Epithelial cell of proximal tubule (primary cell): ENCODE measurements at regions not wholly inside any gene's neighbourhood (a gene's known extent, or its start where the extent isn't known, plus 50 kb on each side); places are given as distances from the start of the nearest gene placed in this dataset.

Experiments used
- DNase-seq: peaks from one replicate; pipeline ENCODE4 v3.0.0-alpha.2; 2011; ENCODE audit warnings: low read depth
- H3K4me3 ChIP-seq: 2 replicates; pipeline ENCODE4 v1.5.1; 2011; ENCODE audit warnings: low read depth, mild to moderate bottlenecking, low read length
- TF ChIP-seq, protein P1 (sequence below): conservative IDR thresholded peaks from 2 replicates; pipeline ENCODE4 v1.5.1; 2012; ENCODE audit warnings: low read depth, mild to moderate bottlenecking, low read length

DNA sequence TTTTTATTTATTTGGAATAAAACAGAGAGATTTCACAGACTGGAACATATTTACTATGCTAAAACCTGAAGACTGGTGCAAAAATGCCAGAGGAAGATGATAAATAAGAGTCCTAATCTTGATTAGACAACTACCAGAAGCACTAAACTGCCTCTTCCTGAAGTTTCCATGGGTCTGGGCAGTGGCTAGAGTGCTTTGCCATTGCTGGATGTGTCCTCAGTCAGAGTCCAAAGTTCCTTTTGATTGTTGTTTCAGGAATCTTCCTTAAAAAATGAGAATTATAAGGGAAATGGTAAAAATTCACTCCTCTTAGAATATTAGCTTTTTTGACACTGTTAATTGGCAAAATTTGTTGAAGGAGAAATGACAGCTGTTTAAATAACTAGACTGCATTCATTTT, 86.3 kb upstream of the AHR start:
- DNase-seq, result no peak
- TF ChIP-seq, protein P1, sequence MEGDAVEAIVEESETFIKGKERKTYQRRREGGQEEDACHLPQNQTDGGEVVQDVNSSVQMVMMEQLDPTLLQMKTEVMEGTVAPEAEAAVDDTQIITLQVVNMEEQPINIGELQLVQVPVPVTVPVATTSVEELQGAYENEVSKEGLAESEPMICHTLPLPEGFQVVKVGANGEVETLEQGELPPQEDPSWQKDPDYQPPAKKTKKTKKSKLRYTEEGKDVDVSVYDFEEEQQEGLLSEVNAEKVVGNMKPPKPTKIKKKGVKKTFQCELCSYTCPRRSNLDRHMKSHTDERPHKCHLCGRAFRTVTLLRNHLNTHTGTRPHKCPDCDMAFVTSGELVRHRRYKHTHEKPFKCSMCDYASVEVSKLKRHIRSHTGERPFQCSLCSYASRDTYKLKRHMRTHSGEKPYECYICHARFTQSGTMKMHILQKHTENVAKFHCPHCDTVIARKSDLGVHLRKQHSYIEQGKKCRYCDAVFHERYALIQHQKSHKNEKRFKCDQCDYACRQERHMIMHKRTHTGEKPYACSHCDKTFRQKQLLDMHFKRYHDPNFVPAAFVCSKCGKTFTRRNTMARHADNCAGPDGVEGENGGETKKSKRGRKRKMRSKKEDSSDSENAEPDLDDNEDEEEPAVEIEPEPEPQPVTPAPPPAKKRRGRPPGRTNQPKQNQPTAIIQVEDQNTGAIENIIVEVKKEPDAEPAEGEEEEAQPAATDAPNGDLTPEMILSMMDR, result no peak
- H3K4me3 ChIP-seq, result no peak overlapping the region

DNA sequence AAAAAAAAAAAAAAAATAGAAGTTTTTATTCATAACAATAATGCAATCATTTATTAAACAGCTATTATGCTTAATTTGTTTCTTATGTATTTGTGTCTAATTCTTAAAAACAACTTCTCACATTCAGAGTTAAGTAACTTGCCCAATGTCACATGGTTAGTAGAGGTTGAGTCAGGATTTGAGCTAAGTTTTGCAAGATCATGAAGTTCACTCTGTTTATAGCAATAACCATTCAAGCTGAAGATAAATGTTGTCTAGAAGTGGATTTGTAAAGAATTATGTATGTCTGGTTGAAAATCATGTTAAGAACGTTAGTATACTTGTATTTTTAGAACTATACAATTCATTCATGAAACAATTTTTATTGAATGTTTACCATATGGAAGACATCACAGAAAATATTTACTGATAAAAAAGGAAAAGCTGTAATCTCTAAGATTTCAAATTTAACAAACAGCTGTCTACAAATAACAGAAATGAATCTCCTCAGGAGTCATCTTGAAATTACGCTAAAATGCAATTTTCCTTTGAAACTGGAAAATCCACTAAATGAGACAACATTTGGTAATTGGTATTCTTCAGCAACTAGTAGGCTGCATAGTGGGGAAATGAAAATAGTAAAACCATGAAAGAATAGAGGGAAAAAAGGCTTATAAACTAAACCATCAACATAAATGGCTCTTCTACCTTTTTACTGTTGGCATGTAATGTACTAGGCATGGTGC, 70.5 kb upstream of the AHR start:
- no peak overlapping the region for H3K4me3 ChIP-seq
- TF ChIP-seq, protein P1, result no peak
- DNase-seq, result no peak

DNA sequence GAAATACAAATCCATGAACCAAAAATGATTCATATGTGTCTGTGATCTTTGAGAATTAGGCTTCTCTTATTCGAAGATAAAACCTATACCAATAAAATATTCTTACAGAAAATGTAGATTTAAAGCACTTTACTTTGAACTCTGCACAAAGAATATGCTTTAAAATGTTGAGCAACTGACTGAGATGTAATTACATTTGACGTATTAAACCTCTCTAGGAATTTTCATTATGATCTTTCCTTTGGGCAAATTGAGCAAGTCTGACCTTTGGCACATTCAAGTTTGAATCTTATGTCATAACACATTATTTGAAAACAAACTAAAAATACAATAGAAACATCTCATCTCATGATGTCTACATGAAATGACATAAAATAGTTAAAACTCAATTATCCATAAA, 69.2 kb upstream of the AHR start:
- TF ChIP-seq, protein P1, result no peak
- DNase-seq, result no peak
- H3K4me3 ChIP-seq, result no peak overlapping the region

DNA sequence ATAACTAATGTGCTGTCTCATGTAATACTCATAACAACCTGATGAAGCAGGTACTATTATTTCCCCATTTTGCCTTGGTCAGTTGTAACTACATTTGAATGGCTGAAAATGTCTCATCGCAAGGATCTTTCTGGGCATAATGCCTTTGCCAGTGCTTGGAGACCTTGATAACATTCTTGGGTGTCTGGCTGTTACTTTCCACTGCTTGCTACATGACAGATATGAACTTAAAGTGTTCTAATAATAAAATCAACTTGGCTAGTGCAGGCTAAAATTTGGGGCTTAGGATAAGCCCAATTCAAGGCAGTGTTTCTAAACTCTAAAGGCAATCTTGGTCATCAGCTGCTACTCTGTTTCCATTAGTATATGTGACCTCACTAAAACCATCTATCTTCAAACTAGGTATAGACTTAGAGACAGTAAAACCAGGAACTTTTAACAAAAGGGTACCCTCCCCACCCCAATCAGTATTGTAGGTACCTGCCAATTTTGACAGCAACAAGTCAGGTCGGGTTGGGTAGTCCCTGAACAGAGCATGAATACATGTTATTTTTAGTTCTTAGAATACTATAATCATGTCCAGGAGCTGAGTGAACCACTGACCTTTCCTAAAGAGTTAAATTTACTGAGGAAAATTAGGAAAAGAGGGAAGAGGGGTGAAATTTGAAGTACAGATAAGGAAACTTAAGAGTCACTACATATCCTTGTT, 68.2 kb upstream of the AHR start:
- TF ChIP-seq, protein P1, result no peak
- DNase-seq, result no peak
- H3K4me3 ChIP-seq, result no peak overlapping the region

DNA sequence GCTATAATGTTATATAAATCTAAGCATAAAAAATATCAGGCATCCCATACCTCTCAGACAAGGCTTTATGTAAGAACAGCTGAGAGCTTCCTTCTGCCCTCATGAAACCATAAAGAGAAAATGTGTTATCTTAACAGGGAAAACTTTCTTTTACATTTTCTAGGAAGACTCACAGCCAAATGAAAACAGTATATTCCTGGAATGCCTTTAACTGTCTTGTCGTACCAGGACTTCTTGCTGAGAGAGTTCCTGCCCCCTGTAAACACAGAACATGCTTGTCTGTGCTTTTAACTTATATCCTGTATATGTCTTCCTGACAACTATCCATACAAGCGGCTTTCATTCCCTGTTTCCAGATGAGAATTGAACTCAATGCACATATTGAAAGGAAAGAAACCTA, 64.8 kb upstream of the AHR start:
- TF ChIP-seq, protein P1, result no peak
- no peak overlapping the region for H3K4me3 ChIP-seq
- no peak for DNase-seq

DNA sequence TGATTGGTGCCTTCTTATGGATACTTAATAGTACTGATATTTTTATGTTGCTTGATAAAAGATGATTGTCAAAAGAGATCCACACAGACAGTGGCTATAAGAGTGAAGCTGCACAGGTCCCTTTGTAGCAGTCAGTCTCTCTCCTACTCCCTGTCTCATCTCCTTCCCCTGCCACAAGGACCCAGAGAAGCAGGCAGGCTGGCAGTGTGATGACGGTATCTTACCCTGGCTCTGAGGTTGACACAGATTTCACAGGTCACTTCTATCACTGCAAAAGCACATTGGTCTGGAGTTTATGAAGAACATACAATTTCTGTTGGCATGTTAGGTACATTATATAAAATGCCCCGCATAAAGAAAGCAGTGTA, 64.4 kb upstream of the AHR start:
- DNase-seq, result no peak
- TF ChIP-seq, protein P1, result no peak
- no peak overlapping the region for H3K4me3 ChIP-seq
